Heart left ventricle (tissue), 16 donors: ENCODE measurements at regions not wholly inside any gene's neighbourhood (a gene's known extent, or its start where the extent isn't known, plus 50 kb on each side); places are given as distances from the start of the nearest gene placed in this dataset.
A peak's percentile ranks its signal among the peaks of the same experiment; 100 is the strongest.

Experiments used
- ATAC-seq, 4 donors: fragments of 200-7000 bp; cut with Tn5 transposase; one replicate each; pipeline ENCODE4 v1.9.1; 2020 to 2022; ENCODE audit warnings: moderate library complexity in 4 of 4, mild to moderate bottlenecking in 3 of 4, moderate number of reproducible peaks in 1 of 4
- DNase-seq, 5 donors: peaks; one replicate each; pipeline ENCODE4 v3.0.0-alpha.2; 2020
- H3K27ac ChIP-seq, 12 donors: fragments of 200-600 bp; sonication (generic) in 4 of 12; one replicate each; pipeline versions ENCODE4 v1.5.0 to v1.8.0; 2016 to 2022; ENCODE audit warnings: mild to moderate bottlenecking in 2 of 12
- H3K27me3 ChIP-seq, 9 donors: fragments of 200-600 bp; sonication (generic) in 2 of 9; one replicate each; pipeline versions ENCODE4 v1.5.1 to v1.8.0; 2016 to 2022; ENCODE audit warnings: mild to moderate bottlenecking in 3 of 9
- H3K36me3 ChIP-seq, 9 donors: fragments of 200-600 bp; sonication (generic) in 2 of 9; one replicate each; pipeline versions ENCODE4 v1.5.0 to v1.8.0; 2018 to 2022; ENCODE audit warnings: mild to moderate bottlenecking in 2 of 9
- H3K4me1 ChIP-seq, 12 donors: fragments of 200-600 bp; sonication (generic) in 4 of 12; one replicate each; pipeline versions ENCODE4 v1.5.0 to v1.8.0; 2016 to 2022; ENCODE audit warnings: mild to moderate bottlenecking in 3 of 12
- H3K4me3 ChIP-seq, 12 donors: fragments of 200-600 bp; sonication (generic) in 4 of 12; one replicate each; pipeline versions ENCODE4 v1.5.0 to v1.8.0; 2017 to 2022; ENCODE audit warnings: mild to moderate bottlenecking in 9 of 12, moderate library complexity in 4 of 12
- H3K9me3 ChIP-seq, 12 donors: fragments of 200-600 bp; sonication (generic) in 4 of 12; one replicate each; pipeline versions ENCODE4 v1.5.0 to v1.8.0; 2016 to 2022; ENCODE audit warnings: mild to moderate bottlenecking in 1 of 12
- POLR2A ChIP-seq, 2 donors: fragments of 450-650 bp; IDR thresholded peaks; one replicate each; pipeline ENCODE4 v1.6.1; 2017; ENCODE audit warnings: antibody characterized with exemption in 2 of 2, mild to moderate bottlenecking in 2 of 2, moderate library complexity in 2 of 2
- WGBS, 4 donors: extraction: QIAGEN DNeasy Blood & Tissue Kit in 2 of 4; methylation state at CpG; one replicate each; pipeline versions ENCODE4 v1.1.5 to v1.1.7; 2013 to 2018; 5-methylcytosine and 5-hydroxymethylcytosine counted together
- intact Hi-C, 10 donors: fragments of 100-400 bp; cut with DNase I; formaldehyde crosslinking; loops; one replicate each; pipeline versions ENCODE4 v1.11.1 to v1.14.2; 2022
- TF ChIP-seq, protein P1 (sequence below), 12 donors: fragments of 200-600 bp; sonication (generic) in 4 of 12; IDR thresholded peaks; one replicate each; pipeline versions ENCODE4 v1.5.0 to v1.8.0; 2018 to 2022; ENCODE audit warnings: antibody characterized with exemption in 12 of 12, mild to moderate bottlenecking in 5 of 12
- donor health status: ischemic (EF 13 %, LVEDD 7.1; RV severe dilation, severe dysfunction).
- donor health status: healthy with polysubstance abuse.
- donor health status: DM: no; HTN: yes; CAD: no.
- donor health status: DM: no; HTN: no; CAD: no.
- donor health status: ischemic (EF 25% LVEDD 6.9; RV normal size, moderate dysfunction).
- donor health status: ischemic (EF 25% LVEDD 5.7; RV mildly dilated, moderate dysfunction).
- donor health status: healthy.
- donor health status: DM: yes; HTN: yes; CAD: no.
- donor health status: ischemic (EF 35%, LVEDD 5.7; RV mildly dilated, moderate dysfunction).
- donor health status: nonischemic (EF 11% LVEDD 7.7; RV severe dilation, severe dysfunction).
- donor health status: DM: yes; HTN: yes; CAD: no.
- donor health status: PGD.
- donor health status: ischemic (EF 29% LVEDD 5.4; RV normal size, mild dysfunction).
- donor health status: nonischemic (EF 23%, LVEDD 6.1; RV moderate dilation, normal function).

DNA sequence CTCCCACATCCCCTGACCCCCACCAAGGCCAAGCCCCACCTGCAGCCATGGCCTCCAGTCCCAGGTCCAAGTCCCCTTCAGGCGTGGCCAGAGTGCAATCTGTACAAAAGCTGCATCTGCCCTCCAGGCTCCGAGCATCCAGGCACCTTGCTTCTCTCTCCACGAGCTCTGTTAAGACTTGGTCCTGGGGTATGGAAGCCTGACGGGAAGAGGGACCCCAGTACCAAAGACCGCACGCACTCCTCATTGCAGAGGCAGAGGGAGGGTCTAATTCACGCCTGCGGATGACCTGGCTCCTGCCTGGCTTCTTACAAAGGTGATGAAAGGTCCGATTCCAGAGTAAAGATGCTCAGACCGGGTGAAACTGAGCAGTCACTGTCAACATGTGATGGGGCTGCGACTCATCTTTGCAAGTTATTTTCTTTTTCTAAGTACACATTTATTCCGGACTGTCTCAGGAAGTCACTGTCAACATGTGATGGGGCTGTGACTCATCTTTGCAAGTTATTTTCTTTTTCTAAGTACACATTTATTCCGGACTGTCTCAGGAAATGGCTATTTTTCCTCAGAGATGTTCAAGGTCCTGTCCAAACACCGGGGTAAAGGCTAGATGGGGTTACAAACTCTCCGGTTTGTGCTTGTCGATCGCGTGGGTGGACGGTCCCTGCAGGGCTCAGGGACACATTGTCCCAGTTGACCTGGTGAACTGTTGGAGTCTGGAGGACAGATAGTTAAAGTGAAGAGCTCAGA lies 252.0 kb upstream of the IRX4 start:
- H3K9me3 ChIP-seq, result no peaks in the 10 kb centered on the region
- WGBS, 4 donors, result 46 to 55% (median 52%) methylated on average over 18 to 19 of the region's 19 CpGs
- no peak for DNase-seq
- TF ChIP-seq POLR2A (IDR thresholded peaks at IDR 0.05), result no peak
- TF ChIP-seq, protein P1, sequence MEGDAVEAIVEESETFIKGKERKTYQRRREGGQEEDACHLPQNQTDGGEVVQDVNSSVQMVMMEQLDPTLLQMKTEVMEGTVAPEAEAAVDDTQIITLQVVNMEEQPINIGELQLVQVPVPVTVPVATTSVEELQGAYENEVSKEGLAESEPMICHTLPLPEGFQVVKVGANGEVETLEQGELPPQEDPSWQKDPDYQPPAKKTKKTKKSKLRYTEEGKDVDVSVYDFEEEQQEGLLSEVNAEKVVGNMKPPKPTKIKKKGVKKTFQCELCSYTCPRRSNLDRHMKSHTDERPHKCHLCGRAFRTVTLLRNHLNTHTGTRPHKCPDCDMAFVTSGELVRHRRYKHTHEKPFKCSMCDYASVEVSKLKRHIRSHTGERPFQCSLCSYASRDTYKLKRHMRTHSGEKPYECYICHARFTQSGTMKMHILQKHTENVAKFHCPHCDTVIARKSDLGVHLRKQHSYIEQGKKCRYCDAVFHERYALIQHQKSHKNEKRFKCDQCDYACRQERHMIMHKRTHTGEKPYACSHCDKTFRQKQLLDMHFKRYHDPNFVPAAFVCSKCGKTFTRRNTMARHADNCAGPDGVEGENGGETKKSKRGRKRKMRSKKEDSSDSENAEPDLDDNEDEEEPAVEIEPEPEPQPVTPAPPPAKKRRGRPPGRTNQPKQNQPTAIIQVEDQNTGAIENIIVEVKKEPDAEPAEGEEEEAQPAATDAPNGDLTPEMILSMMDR (IDR thresholded peaks at IDR 0.05), result no peak
- H3K27me3 ChIP-seq, result peaks cover 0 to 16% (median 0%) of the 10 kb centered on the region in 9 donors
- H3K36me3 ChIP-seq, result no peaks in the 10 kb centered on the region
- H3K4me3 ChIP-seq, result peak overlapping the region in 1 of 12 donors; percentile 6
- H3K27ac ChIP-seq, result no peak overlapping the region
- peak in 1 of 4 donors; percentile 24 for ATAC-seq
- peaks cover 0 to under 1% (median 0%) of the 10 kb centered on the region in 12 donors for H3K4me1 ChIP-seq
- intact Hi-C loops, result no loop called here

DNA sequence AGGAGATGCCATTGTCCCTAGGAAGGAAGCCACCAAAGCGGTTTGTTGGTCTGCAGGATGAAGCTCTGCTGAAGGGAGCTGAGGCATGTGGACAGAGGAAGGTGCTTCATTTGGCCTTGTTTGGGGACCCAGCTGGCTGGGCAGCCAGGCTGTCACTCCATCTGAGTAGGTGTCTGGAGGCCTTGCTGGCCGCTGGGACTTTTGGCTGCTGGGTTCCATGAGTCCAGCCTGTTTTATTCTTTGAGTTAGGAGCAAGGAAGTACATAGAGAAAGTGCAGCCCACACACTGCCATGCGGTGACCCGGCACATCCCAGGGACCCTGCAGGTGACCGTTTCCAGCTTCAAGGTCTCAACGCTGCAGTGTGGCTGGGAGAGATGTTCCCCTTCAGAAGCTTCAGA lies 251.2 kb upstream of the IRX4 start:
- TF ChIP-seq, protein P1 (IDR thresholded peaks at IDR 0.05), result no peak
- no peak for TF ChIP-seq POLR2A (IDR thresholded peaks at IDR 0.05)
- no peak for ATAC-seq
- 86 to 91% (median 90%) methylated on average over 5 to 6 of the region's 6 CpGs for WGBS, 4 donors
- peaks cover 0 to 5% (median 0%) of the 10 kb centered on the region in 12 donors for H3K4me1 ChIP-seq
- peaks cover 0 to 20% (median 0%) of the 10 kb centered on the region in 9 donors for H3K27me3 ChIP-seq
- no peak overlapping the region for H3K27ac ChIP-seq
- no peaks in the 10 kb centered on the region for H3K9me3 ChIP-seq
- H3K36me3 ChIP-seq, result no peaks in the 10 kb centered on the region
- H3K4me3 ChIP-seq, result no peak overlapping the region
- intact Hi-C loops, result no loop called here
- no peak for DNase-seq

DNA sequence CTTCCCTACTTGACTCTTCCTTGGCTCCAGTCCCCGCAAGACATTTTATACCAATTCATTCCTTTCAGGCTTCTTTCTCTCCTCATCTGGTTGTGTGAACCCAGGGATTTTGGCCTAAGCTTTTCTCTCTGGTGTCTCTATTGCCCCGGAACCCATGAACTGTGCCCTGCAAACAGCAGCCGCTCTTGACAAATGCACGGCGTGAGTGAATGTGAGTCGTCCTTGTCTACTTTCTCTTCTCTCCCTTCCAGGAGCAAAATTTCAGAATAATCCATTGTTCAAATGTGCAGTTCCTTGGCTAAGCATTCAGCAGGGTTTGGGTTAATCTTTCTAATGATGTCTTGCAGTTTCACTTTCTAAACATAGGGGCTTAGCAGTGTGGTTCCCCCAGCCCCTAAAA lies 250.4 kb upstream of the IRX4 start:
- WGBS, 4 donors, result 60 to 67% (median 65%) methylated on average over 6 of the region's 6 CpGs
- Histone ChIP-seq H3K27ac (no peak overlapping the region), H3K27me3 (peaks cover 0 to 27% (median 0%) of the 10 kb centered on the region in 9 donors), H3K36me3 (no peaks in the 10 kb centered on the region), H3K4me1 (peaks cover 0 to 5% (median 0%) of the 10 kb centered on the region in 12 donors), H3K4me3 (no peak overlapping the region), H3K9me3 (no peaks in the 10 kb centered on the region)
- DNase-seq (no peak), ATAC-seq (no peak)
- intact Hi-C loops, result no loop called here
- no peak for TF ChIP-seq POLR2A (IDR thresholded peaks at IDR 0.05)
- TF ChIP-seq, protein P1 (IDR thresholded peaks at IDR 0.05), result no peak

DNA sequence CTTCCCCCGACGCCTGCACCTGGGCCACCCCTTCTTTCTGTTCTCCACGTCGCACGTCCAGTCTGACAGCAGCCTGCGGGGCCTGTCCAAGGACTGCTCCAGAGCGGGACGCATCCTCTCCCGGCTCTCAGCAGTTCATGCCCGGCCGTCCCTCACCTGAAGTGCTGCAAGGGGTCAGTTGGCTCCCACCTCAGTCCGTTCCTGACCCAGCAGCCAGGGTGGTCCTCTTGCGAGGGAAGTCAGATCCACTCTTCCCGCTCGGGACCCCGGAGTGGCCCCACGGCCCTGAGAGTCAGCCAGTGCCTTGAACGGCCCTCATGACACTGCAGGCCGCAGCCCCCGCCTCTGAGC lies 249.7 kb upstream of the IRX4 start:
- Histone ChIP-seq H3K4me1 (peaks cover 0 to 5% (median 0%) of the 10 kb centered on the region in 12 donors), H3K9me3 (no peaks in the 10 kb centered on the region), H3K27me3 (peaks cover 0 to 27% (median 0%) of the 10 kb centered on the region in 9 donors), H3K27ac (no peak overlapping the region), H3K36me3 (no peaks in the 10 kb centered on the region), H3K4me3 (no peak overlapping the region)
- TF ChIP-seq, protein P1 (IDR thresholded peaks at IDR 0.05), result no peak
- TF ChIP-seq POLR2A (IDR thresholded peaks at IDR 0.05), result no peak
- WGBS, 4 donors, result 86 to 91% (median 88%) methylated on average over 17 to 20 of the region's 20 CpGs
- intact Hi-C loops, result no loop called here
- DNase-seq, result no peak
- no peak for ATAC-seq
